H7 (cell line): ENCODE measurements at regions not wholly inside any gene's neighbourhood (a gene's known extent, or its start where the extent isn't known, plus 50 kb on each side); places are given as distances from the start of the nearest gene placed in this dataset.
"Not testable (repeated sequence)": the region's sequence is repeated elsewhere in the genome, so short reads cannot be mapped to it uniquely, and the experiment has no call there.

Experiments used
- DNase-seq: peaks from one replicate; pipeline ENCODE4 v3.0.0; 2012
- H3K27me3 ChIP-seq: 2 replicates; pipeline ENCODE4 v1.6.0; 2011; ENCODE audit warnings: mild to moderate bottlenecking, low read length; ENCODE audit not compliant: control insufficient read depth, insufficient read depth
- H3K36me3 ChIP-seq: replicated peaks from 2 replicates; pipeline ENCODE4 v1.5.1; 2011; ENCODE audit warnings: low read length; ENCODE audit not compliant: control insufficient read depth, insufficient read depth
- H3K4me3 ChIP-seq: 2 replicates; pipeline ENCODE4 v1.5.1; 2011; ENCODE audit warnings: low read depth, mild to moderate bottlenecking, control low read depth, low read length, moderate library complexity; ENCODE audit not compliant: insufficient read depth

GRCh38 chr13:62176051-62176450, 760.4 kb upstream of the PCDH20 start:
- H3K4me3 ChIP-seq = no peak overlapping the region
- DNase-seq = no peak
- no peaks in the 10 kb centered on the region for H3K36me3 ChIP-seq
- H3K27me3 ChIP-seq = no peaks in the 10 kb centered on the region

- Histone ChIP-seq H3K36me3 (no peaks in the 10 kb centered on the region), H3K4me3 (no peak overlapping the region), H3K27me3 (no peaks in the 10 kb centered on the region)
- DNase-seq = no peak
Observed at GRCh38 chr13:62173958-62174357, 758.3 kb upstream of the PCDH20 start.

DNA sequence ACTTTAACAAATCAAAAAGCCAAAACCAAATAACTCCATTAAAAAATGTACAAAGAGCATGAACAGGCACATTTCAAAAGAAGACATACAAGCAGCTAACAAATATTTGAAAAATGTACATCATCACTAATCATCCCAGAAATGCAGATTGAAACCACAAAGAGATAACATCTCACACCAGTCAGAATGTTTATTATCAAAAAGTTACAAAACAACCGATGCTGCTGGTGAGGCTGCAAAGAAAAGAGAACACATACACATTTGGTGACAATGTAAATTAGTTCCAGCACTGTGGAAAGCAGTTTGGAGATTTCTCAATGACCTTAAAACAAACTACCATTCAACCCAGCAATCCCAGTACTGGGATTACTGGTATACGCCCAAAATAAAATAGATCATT, 756.0 kb upstream of the PCDH20 start:
- H3K4me3 ChIP-seq = no peak overlapping the region
- DNase-seq = no peak
- no peaks in the 10 kb centered on the region for H3K27me3 ChIP-seq
- H3K36me3 ChIP-seq = no peaks in the 10 kb centered on the region

- Histone ChIP-seq H3K36me3 (no peaks in the 10 kb centered on the region), H3K4me3 (no peak overlapping the region), H3K27me3 (no peaks in the 10 kb centered on the region)
- DNase-seq = no peak
Observed at GRCh38 chr13:62168891-62169290, 753.2 kb upstream of the PCDH20 start.

DNA sequence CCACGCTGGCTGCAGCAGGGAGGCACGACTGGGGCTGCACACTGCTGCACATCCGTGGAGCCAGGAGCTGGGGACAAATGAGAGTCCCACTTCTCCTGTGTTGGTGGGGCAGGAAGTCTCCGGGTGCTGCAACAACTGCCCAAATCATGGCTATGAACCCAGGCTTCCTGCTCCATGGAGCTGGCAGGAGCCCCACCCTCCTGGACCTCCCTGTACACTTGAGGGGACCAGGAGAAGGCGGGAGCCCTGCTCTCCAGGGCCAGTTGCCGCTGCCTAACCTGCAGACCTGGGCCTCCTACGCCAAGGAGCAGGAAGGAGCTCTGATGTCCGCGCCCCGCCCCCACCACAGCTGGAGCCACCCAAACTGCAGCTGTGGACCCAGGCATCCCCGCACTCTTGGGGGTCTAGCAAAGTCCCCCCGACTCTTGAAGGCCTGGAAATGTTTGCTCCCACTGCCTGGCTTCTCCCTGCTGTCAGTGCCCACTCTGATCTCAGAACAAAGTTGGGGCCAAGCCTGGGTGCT, 752.1 kb upstream of the PCDH20 start:
- no peak for DNase-seq
- no peak overlapping the region for H3K4me3 ChIP-seq
- H3K27me3 ChIP-seq = no peaks in the 10 kb centered on the region
- H3K36me3 ChIP-seq = no peaks in the 10 kb centered on the region

- Histone ChIP-seq H3K4me3 (no peak overlapping the region), H3K36me3 (no peaks in the 10 kb centered on the region), H3K27me3 (no peaks in the 10 kb centered on the region)
- no peak for DNase-seq
Observed at GRCh38 chr13:62162860-62163259, 747.2 kb upstream of the PCDH20 start.

GRCh38 chr13:62158520-62158919, 742.9 kb upstream of the PCDH20 start:
- Histone ChIP-seq H3K27me3 (no peaks in the 10 kb centered on the region), H3K36me3 (no peaks in the 10 kb centered on the region), H3K4me3 (no peak overlapping the region)
- DNase-seq = no peak

- not testable (repeated sequence) for H3K4me3 ChIP-seq, H3K36me3 ChIP-seq, H3K27me3 ChIP-seq, DNase-seq
Observed at GRCh38 chr13:62151724-62152123, 736.1 kb upstream of the PCDH20 start.

GRCh38 chr13:62142048-62142447, 726.4 kb upstream of the PCDH20 start:
- DNase-seq = no peak
- no peak overlapping the region for H3K4me3 ChIP-seq
- H3K36me3 ChIP-seq = no peaks in the 10 kb centered on the region

GRCh38 chr13:62139597-62139996, 723.9 kb upstream of the PCDH20 start:
- no peak for DNase-seq
- Histone ChIP-seq H3K27me3 (no peaks in the 10 kb centered on the region), H3K4me3 (no peak overlapping the region), H3K36me3 (no peaks in the 10 kb centered on the region)

More at GRCh38 chr13:62142048-62142447, 726.4 kb upstream of the PCDH20 start:
- H3K27me3 ChIP-seq = no peaks in the 10 kb centered on the region

- H3K27me3 ChIP-seq = no peaks in the 10 kb centered on the region
- H3K36me3 ChIP-seq = no peaks in the 10 kb centered on the region
- no peak overlapping the region for H3K4me3 ChIP-seq
- no peak for DNase-seq
Observed at GRCh38 chr13:62137629-62138405, 722.2 kb upstream of the PCDH20 start.

DNA sequence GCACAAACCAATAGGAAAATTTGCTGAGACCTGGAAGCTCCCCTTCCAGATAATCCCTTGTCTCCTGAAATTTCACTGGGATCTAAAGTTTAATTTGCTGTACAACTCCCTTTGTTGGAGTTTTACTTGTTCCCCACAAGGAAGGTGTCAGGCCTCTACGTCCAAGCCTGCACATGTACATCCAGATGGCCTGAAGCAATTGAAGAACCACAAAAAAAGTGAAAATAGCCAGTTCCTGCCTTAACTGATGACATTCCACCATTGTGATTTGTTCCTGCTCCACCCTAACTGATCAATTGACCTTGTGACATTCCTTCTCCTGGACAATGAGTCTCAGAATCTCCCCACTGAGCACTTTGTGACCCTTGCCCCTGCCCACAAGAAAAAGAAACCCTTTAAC, 716.0 kb upstream of the PCDH20 start:
- Histone ChIP-seq H3K27me3 (no peaks in the 10 kb centered on the region), H3K4me3 (no peak overlapping the region), H3K36me3 (no peaks in the 10 kb centered on the region)
- DNase-seq = no peak

DNA sequence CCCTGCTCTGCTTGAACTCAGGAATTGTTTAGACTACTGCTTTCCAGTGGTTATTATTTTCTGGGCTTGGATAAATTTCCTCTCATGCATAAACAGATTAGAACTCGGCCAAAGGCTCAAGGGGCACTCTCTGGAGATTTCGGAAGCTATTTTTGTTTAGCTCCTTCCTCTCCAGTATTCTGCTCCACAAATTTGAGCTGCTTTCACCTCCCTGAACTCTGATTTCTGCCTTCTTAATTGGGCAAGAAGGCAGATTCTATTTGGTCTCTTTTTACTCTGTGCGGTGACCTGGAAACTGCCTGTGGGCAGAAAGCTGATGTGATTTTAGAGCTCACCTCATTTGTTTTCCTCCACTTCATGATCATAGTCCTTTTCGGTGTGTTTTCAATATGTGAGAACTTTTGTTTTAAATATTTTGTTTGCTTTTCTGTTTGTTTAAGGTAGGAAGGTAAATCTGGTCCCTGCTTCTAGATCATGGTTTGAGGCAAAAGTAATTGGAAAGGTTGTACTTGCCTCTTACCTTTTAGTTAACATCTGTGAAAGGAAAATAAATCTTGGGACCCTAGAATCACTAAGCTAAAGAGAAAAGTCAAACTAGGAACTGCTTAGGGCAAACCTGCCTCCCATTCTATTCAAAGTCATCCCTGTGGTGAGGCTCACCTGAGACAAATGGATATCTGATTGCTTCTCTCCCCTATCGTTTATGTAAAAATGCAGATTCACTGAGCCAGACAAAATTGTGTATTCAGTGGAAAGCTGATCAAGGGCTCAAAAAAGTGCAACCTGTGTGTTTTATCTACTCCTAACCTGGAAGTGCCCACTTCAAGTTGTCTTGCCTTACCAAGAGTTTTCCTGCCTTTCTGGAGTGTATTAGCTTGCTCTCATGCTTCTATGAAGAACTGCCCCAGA, 714.7 kb upstream of the PCDH20 start:
- no peak for DNase-seq
- no peak overlapping the region for H3K4me3 ChIP-seq

DNA sequence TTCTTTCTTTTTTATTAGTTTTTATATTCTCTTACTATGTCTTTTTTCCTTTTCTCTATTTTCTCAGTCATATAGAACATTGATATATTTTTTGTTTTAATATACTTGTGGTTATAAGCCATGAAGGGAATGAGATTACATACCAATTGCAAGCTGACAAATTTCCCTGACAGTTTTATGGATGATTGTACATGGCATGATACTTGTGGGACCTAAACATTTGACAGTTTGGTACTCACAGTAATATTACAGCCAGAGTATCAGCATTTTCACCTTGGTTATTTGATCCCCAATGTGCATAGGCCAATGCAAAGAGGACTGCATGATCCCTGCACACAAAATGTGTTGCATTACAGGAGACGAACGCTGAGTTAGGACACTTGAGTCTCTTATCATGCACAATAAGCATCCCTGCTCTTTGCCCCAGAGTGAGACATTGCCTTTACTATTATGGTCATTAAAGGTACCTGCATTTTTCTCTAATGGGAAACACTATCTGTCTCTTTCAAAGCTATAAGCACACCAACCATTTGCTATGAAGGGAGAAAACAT, 713.4 kb upstream of the PCDH20 start:
- no peaks in the 10 kb centered on the region for H3K27me3 ChIP-seq
- DNase-seq = no peak
- H3K4me3 ChIP-seq = no peak overlapping the region
- H3K36me3 ChIP-seq = no peaks in the 10 kb centered on the region

More for the DNA sequence above, 714.7 kb upstream of the PCDH20 start:
- Histone ChIP-seq H3K36me3 (no peaks in the 10 kb centered on the region), H3K27me3 (no peaks in the 10 kb centered on the region)
